ENCODE measurements at regions not wholly inside any gene's neighbourhood (a gene's known extent, or its start where the extent isn't known, plus 50 kb on each side); places are given as distances from the start of the nearest gene placed in this dataset.

DNA sequence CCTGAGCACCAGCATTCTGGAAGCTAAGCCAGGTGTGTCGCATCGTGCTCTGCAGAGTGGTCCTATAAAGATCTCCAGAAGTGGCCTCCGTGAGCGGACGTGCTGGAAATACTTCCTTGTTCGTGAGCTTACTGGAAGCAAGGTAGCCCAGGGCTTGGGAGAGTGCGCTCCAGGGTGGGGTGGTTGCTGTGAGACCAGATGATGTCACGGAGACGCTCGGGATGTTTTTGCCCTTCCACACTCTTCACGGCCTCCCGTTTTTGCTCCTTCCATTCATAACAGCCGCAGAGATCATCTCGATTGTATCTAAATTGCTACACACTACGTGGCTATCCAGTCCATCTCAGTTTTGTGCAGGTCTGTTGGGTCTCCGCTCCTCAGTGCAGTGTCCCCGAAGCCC lies 373.4 kb downstream of the THBS2 start:
- peaks cover 83% of the 10 kb centered on the region for H3K27me3 Mint-ChIP-seq (ENCODE audit: insufficient read depth, unreplicated experiment)
- H3K9me3 Mint-ChIP-seq (ENCODE audit: unreplicated experiment) = no peaks in the 10 kb centered on the region
- CTCF ChIA-PET = interaction anchor here (0.6 to 3.3 kb wide), 2 partner anchors 510 to 984 kb away, joined by 3 to 21 read pairs; no protein-coding TSS in a partner anchor
- POLR2A ChIA-PET = no interaction called here
- TF ChIP-seq, protein P1, sequence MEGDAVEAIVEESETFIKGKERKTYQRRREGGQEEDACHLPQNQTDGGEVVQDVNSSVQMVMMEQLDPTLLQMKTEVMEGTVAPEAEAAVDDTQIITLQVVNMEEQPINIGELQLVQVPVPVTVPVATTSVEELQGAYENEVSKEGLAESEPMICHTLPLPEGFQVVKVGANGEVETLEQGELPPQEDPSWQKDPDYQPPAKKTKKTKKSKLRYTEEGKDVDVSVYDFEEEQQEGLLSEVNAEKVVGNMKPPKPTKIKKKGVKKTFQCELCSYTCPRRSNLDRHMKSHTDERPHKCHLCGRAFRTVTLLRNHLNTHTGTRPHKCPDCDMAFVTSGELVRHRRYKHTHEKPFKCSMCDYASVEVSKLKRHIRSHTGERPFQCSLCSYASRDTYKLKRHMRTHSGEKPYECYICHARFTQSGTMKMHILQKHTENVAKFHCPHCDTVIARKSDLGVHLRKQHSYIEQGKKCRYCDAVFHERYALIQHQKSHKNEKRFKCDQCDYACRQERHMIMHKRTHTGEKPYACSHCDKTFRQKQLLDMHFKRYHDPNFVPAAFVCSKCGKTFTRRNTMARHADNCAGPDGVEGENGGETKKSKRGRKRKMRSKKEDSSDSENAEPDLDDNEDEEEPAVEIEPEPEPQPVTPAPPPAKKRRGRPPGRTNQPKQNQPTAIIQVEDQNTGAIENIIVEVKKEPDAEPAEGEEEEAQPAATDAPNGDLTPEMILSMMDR (IDR thresholded peaks at IDR 0.05; ENCODE audit: unreplicated experiment) = no peak
- intact Hi-C loops (cut with micrococcal nuclease) = no loop called here
- no peaks in the 10 kb centered on the region for H3K36me3 Mint-ChIP-seq (ENCODE audit: insufficient read depth, unreplicated experiment)
- no peak for DNase-seq (ENCODE audit: unreplicated experiment)
- no peak overlapping the region for H3K27ac Mint-ChIP-seq (ENCODE audit: low read depth, unreplicated experiment)
- H3K4me1 Mint-ChIP-seq (ENCODE audit: insufficient read depth, unreplicated experiment) = no peaks in the 10 kb centered on the region
- H3K4me3 Mint-ChIP-seq (ENCODE audit: unreplicated experiment) = no peak overlapping the region
- no TSS peak for BruUV-seq (replicated peaks)

DNA sequence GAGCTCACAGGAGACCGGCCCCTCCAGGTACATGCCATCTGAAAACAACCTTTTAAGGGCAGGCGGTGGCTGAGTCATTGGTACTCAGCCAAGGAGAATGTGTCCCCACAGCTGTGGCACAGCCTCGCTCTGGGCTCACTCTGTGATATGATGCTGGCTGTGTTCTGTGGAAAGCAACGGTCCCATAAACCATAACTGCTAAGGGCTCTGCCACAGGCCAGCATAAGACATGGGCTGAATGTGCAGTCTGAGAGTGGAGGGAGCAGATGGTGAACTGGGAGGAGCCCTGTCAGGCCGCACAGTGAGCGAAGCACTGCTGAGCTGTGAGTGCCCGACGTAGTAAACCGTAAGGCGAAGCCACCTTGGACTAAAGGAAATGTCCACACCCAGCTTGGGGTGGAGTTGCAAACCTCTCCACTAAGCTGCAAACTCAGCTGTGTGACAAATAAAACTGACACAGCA lies 375.8 kb downstream of the THBS2 start:
- DNase-seq (ENCODE audit: unreplicated experiment) = peak; percentile 29
- TF ChIP-seq, protein P1 (IDR thresholded peaks at IDR 0.05; ENCODE audit: unreplicated experiment) = no peak
- H3K4me3 Mint-ChIP-seq (ENCODE audit: unreplicated experiment) = no peak overlapping the region
- H3K4me1 Mint-ChIP-seq (ENCODE audit: insufficient read depth, unreplicated experiment) = no peaks in the 10 kb centered on the region
- H3K27me3 Mint-ChIP-seq (ENCODE audit: insufficient read depth, unreplicated experiment) = peaks cover 90% of the 10 kb centered on the region
- intact Hi-C loops (cut with micrococcal nuclease) = loop anchor here (10.0 kb wide), 1 partner anchor 423 kb away; no protein-coding TSS in a partner anchor
- no TSS peak for BruUV-seq (replicated peaks)
- no peaks in the 10 kb centered on the region for H3K9me3 Mint-ChIP-seq (ENCODE audit: unreplicated experiment)
- CTCF ChIA-PET = interaction anchor here (0.7 kb wide), 2 partner anchors 96 to 769 kb away, joined by 3 read pairs; no protein-coding TSS in a partner anchor
- no peak overlapping the region for H3K27ac Mint-ChIP-seq (ENCODE audit: low read depth, unreplicated experiment)
- H3K36me3 Mint-ChIP-seq (ENCODE audit: insufficient read depth, unreplicated experiment) = no peaks in the 10 kb centered on the region
- POLR2A ChIA-PET = interaction anchor here (0.6 kb wide), 1 partner anchor 571 kb away, joined by 4 read pairs; no protein-coding TSS in a partner anchor

DNA sequence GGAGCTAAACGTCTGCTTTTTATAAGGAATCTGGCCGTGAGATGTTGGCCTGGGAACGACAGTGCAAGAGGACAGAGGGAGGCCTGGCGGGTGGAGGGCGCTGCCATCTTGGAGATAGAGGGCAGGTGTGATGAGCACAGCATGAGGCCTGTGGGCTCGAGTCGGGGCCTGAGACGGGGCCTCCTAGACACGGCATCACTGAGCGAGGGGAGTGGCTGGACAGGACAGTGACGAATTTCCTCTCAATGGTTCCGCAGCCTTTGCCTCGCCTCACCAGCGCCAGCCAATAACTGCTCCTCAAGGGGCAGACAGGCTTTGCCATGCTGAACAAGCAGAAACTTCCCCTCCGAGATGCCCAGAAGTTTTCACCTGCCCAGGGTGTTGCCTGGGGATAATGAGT lies 376.7 kb downstream of the THBS2 start:
- ChIA-PET POLR2A (no interaction called here), CTCF (interaction anchor here (0.6 to 1.5 kb wide), 4 partner anchors 507 to 1591 kb away, joined by 3 to 4 read pairs (median 3); no protein-coding TSS in a partner anchor)
- no peak overlapping the region for H3K27ac Mint-ChIP-seq (ENCODE audit: low read depth, unreplicated experiment)
- DNase-seq (ENCODE audit: unreplicated experiment) = no peak
- no peaks in the 10 kb centered on the region for H3K4me1 Mint-ChIP-seq (ENCODE audit: insufficient read depth, unreplicated experiment)
- H3K9me3 Mint-ChIP-seq (ENCODE audit: unreplicated experiment) = no peaks in the 10 kb centered on the region
- BruUV-seq (replicated peaks) = no TSS peak
- TF ChIP-seq, protein P1 (IDR thresholded peaks at IDR 0.05; ENCODE audit: unreplicated experiment) = no peak
- H3K27me3 Mint-ChIP-seq (ENCODE audit: insufficient read depth, unreplicated experiment) = peaks cover 90% of the 10 kb centered on the region
- no peaks in the 10 kb centered on the region for H3K36me3 Mint-ChIP-seq (ENCODE audit: insufficient read depth, unreplicated experiment)
- intact Hi-C loops (cut with micrococcal nuclease) = loop anchor here (10.0 kb wide), 1 partner anchor 422 kb away; no protein-coding TSS in a partner anchor
- no peak overlapping the region for H3K4me3 Mint-ChIP-seq (ENCODE audit: unreplicated experiment)

DNA sequence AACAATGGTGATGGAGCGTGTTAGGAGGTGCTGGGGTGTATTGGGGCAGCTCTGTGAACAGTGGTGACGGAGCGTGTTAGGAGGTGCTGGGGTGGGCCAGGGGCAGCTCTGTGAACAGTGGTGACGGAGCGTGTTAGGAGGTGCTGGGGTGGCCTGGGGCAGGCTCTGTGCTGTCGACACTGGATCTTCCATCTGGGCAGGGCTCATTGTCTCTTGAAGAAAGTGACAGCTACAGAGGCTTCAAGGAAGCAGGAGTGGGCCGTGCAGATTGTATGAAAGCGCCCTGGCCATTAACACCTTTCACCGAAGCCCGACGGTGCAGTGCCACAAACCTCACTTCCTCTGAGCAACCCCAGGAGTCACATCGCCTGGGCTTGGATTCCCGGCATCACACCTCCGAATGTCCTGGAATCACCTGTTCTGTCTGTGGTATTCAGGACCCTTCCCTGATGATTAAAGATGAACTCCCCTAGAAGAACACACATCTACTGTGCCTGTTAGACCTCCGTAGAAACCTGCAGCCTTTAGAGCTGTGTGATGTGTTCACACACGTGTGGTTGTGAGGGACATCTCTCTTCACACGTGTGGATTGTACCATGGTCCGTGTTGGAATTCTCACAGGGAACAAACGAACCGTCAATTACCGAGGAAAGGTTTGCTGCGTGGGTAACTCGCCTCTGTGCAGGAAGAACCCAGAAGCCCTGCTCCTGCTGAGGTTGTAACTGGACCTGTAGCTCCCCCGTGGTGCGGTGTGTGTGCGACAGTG lies 377.7 kb downstream of the THBS2 start:
- TF ChIP-seq, protein P1 (IDR thresholded peaks at IDR 0.05; ENCODE audit: unreplicated experiment) = no peak
- Mint-ChIP-seq H3K27ac (ENCODE audit: low read depth, unreplicated experiment) (no peak overlapping the region), H3K4me3 (ENCODE audit: unreplicated experiment) (no peak overlapping the region), H3K36me3 (ENCODE audit: insufficient read depth, unreplicated experiment) (no peaks in the 10 kb centered on the region), H3K27me3 (ENCODE audit: insufficient read depth, unreplicated experiment) (peaks cover 90% of the 10 kb centered on the region), H3K9me3 (ENCODE audit: unreplicated experiment) (no peaks in the 10 kb centered on the region), H3K4me1 (ENCODE audit: insufficient read depth, unreplicated experiment) (peaks cover 7% of the 10 kb centered on the region)
- BruUV-seq (replicated peaks) = no TSS peak
- intact Hi-C loops (cut with micrococcal nuclease) = loop anchor here (10.0 kb wide), 1 partner anchor 421 kb away; no protein-coding TSS in a partner anchor
- no peak for DNase-seq (ENCODE audit: unreplicated experiment)
- POLR2A ChIA-PET = interaction anchor here (0.6 to 1.8 kb wide), 3 partner anchors 10 to 78 kb away, joined by 3 to 4 read pairs (median 3); no protein-coding TSS in a partner anchor
- CTCF ChIA-PET = interaction anchor here (0.6 to 1.5 kb wide), 3 partner anchors 506 to 1592 kb away, joined by 3 to 4 read pairs (median 3); no protein-coding TSS in a partner anchor

Measured in MCF 10A (cell line).